GM08714 (cell line): ENCODE measurements at regions not wholly inside any gene's neighbourhood (a gene's known extent, or its start where the extent isn't known, plus 50 kb on each side); places are given as distances from the start of the nearest gene placed in this dataset.
"Not testable (repeated sequence)": the region's sequence is repeated elsewhere in the genome, so short reads cannot be mapped to it uniquely, and the experiment has no call there.

ENCODE experiments used
- H3K4me3 ChIP-seq: fragments of 200-500 bp; sonication (Bioruptor generic); 2 replicates; pipeline ENCODE4 v1.5.1; 2014; ENCODE audit warnings: mild to moderate bottlenecking, low read length, inconsistent platforms
- ZNF274 ChIP-seq: IDR thresholded peaks from 2 replicates; pipeline ENCODE4 v1.6.1; 2012; ENCODE audit warnings: mild to moderate bottlenecking, low read depth, low read length

DNA sequence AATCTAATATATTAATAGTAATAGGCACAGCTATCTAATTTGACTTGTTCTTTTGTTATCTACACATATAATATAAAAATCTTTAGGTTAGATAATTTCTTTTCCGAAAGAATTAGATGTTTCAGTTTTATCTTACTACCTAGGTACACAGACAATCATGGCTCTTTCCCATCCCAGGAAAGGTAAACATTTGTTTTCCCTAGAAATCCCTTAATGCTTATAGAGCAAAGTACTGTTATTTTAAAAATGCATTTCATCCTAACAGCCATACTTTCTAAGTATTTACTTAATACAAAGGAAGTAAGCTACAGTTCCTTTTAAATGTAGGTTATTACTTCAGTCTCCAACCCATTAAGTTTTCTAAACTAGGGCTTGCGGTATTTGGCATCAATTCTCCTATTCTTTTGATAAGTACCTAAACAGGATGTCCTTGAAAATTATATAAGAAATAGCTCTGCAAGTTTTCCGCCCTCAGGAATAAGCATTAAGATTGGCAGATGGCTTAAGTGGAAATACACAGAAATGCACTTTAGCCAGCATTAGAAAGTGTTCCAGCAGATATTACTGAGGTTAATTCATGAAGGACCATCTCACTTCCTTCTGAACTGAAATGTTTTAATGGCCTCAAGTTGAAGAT, 616.2 kb upstream of the SPRY2 start:
- no peak for TF ChIP-seq ZNF274
- H3K4me3 ChIP-seq: no peak overlapping the region

- H3K4me3 ChIP-seq: no peak overlapping the region
- no peak for TF ChIP-seq ZNF274
Observed at GRCh38 chr13:80955501-80955900, 614.6 kb upstream of the SPRY2 start.

GRCh38 chr13:80952158-80952557, 611.2 kb upstream of the SPRY2 start:
- no peak for TF ChIP-seq ZNF274
- H3K4me3 ChIP-seq: no peak overlapping the region

- TF ChIP-seq ZNF274: no peak
- no peak overlapping the region for H3K4me3 ChIP-seq
Observed at GRCh38 chr13:80946008-80946802, 605.3 kb upstream of the SPRY2 start.

DNA sequence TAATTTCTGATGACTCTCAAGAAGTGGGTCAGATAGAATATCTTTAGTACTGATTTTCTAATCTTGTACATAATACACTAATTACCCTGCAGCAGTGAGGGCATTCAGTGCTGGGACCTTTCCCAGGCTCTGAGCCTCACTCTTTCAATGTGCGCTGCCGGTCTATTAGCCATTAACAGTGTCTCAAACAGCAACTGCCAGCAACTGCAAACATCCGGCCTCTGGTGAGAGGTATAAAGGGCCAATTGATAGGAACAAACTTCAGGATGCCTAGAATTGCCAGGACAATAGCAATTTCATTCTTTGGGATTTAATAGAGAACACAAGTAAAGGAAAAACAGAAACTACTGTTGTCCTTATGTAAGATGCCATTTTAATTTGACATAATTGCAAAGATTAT, 604.4 kb upstream of the SPRY2 start:
- TF ChIP-seq ZNF274: no peak
- no peak overlapping the region for H3K4me3 ChIP-seq

- TF ChIP-seq ZNF274: no peak
Observed at GRCh38 chr13:80939581-80939980, 598.7 kb upstream of the SPRY2 start.

GRCh38 chr13:80931766-80932165, 590.8 kb upstream of the SPRY2 start:
- TF ChIP-seq ZNF274: no peak
- H3K4me3 ChIP-seq: no peak overlapping the region

More at GRCh38 chr13:80939581-80939980, 598.7 kb upstream of the SPRY2 start:
- H3K4me3 ChIP-seq: no peak overlapping the region

- no peak for TF ChIP-seq ZNF274
- H3K4me3 ChIP-seq: no peak overlapping the region
Observed at GRCh38 chr13:80931118-80931517, 590.2 kb upstream of the SPRY2 start.

DNA sequence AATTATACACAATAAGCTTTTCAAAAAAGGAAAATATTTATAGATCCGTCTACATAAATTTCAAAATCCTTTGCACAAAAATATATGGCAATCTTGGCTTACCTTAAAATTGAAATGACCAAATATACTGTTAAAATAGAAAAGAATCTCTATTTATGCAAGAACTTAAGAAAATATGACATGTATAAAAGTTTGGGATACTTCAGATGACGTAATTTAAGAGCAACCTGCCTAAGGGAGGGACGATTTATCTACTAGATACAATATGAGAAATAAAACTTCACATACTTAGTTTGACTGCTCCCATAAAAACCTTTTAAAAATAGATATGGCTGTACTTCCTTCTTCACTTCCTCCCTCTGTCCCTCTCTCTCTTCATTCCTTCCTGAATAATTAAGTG, 587.3 kb upstream of the SPRY2 start:
- H3K4me3 ChIP-seq: no peak overlapping the region
- TF ChIP-seq ZNF274: no peak

DNA sequence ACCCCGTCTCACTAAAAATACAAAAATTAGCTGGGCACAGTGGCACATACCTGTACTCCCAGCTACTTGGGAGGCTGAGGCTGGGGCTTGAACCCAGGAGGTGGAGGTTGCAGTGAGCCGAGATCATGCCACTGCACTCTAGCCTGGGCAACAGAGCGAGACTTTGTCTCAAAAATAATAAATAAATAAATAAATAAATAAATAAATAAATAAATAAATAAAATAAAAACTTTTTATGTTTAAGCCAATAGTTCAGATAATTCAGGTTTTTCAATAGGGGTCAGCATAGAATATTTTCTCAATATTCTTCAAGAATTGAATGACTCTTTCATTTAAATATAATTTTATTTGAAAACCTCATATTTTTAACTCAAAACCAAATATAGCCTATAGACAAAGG, 585.1 kb upstream of the SPRY2 start:
- H3K4me3 ChIP-seq: not testable (repeated sequence)

- H3K4me3 ChIP-seq: no peak overlapping the region
- no peak for TF ChIP-seq ZNF274
Observed at GRCh38 chr13:80924596-80924995, 583.7 kb upstream of the SPRY2 start.

- H3K4me3 ChIP-seq: no peak overlapping the region
- no peak for TF ChIP-seq ZNF274
Observed at GRCh38 chr13:80923907-80924306, 583.0 kb upstream of the SPRY2 start.

GRCh38 chr13:80921971-80922370, 581.0 kb upstream of the SPRY2 start:
- no peak for TF ChIP-seq ZNF274
- H3K4me3 ChIP-seq: no peak overlapping the region

DNA sequence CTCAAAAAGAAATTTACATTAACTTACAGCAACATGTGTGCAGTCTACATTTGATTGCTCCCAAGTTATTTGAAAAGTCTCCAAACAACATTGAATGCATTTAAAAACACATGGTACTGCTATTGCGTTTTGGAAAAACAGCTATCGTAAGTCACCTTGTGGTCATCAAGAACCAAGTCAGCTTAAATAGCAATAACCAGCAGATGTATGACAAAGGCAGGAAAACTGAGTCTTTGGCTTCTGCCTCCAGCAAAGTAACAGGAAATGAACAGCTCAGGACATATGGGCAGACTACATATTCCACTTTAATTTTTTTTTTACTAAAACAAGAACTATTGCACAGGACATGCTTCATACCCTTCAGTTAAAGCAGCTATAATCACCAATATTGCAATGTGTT, 580.6 kb upstream of the SPRY2 start:
- no peak overlapping the region for H3K4me3 ChIP-seq
- no peak for TF ChIP-seq ZNF274

DNA sequence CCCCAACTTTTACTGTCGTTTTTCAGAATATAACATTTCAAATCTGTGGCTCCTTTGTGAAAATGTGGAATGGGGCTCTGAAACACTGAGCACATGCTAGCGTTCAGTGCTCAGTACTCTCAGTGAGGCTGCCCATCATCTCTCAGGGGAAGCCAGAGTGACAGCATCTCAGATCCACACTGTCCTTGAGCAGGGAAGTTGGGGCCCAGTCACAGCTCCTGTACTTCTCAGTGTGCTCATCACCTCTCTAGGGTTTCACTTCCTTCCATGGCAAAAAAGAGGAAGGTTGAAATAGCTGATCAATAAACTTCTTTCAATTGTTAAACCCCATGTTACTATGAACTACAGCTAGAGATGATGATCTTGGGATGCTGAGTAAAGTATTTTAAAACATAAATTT, 565.9 kb upstream of the SPRY2 start:
- TF ChIP-seq ZNF274: no peak
- no peak overlapping the region for H3K4me3 ChIP-seq
